GM12891 (cell line): ENCODE measurements at regions not wholly inside any gene's neighbourhood (a gene's known extent, or its start where the extent isn't known, plus 50 kb on each side); places are given as distances from the start of the nearest gene placed in this dataset.

ENCODE experiments used
- DNase-seq: peaks from one replicate; pipeline ENCODE4 v3.0.0; 2011; ENCODE audit warnings: low spot score; ENCODE audit not compliant: insufficient read length
- FAIRE-seq: peaks from 2 replicates; lab custom pipeline; 2011; peaks lifted over from hg19 to GRCh38; lab: Jason Lieb, UNC
- PAX5 ChIP-seq: IDR thresholded peaks from 2 replicates; pipeline ENCODE4 v1.6.1; 2011; ENCODE audit warnings: low read length, moderate library complexity, mild to moderate bottlenecking; ENCODE audit not compliant: insufficient read depth, severe bottlenecking
- POLR2A ChIP-seq: IDR thresholded peaks from 2 replicates; pipeline ENCODE4 v1.6.1; 2011; ENCODE audit warnings: low read depth, low read length, control low read depth
- POLR2AphosphoS5 ChIP-seq: IDR thresholded peaks from 2 replicates; pipeline ENCODE4 v1.6.1; 2011; ENCODE audit warnings: low read depth, low read length, control low read depth
- POU2F2 ChIP-seq: IDR thresholded peaks from 2 replicates; pipeline ENCODE4 v1.6.1; 2011; ENCODE audit warnings: low read depth, mild to moderate bottlenecking, control low read depth, low read length, moderate library complexity
- SPI1 ChIP-seq: IDR thresholded peaks from 2 replicates; pipeline ENCODE4 v1.6.1; 2011; ENCODE audit warnings: low read depth, low read length, control low read depth
- TAF1 ChIP-seq: IDR thresholded peaks from 2 replicates; pipeline ENCODE4 v1.6.1; 2011; ENCODE audit warnings: low read depth, low read length, control low read depth

- TF ChIP-seq TAF1 (no peak), SPI1 (no peak), POU2F2 (no peak), POLR2AphosphoS5 (no peak), PAX5 (no peak), POLR2A (no peak)
- DNase-seq (no peak), FAIRE-seq (peak; percentile 31)
Measured at GRCh38 chr1:101511202-101511891, 274.5 kb downstream of the S1PR1 start.

GRCh38 chr1:101520302-101520701, 283.5 kb downstream of the S1PR1 start:
- TF ChIP-seq POLR2A (no peak), POU2F2 (no peak), TAF1 (no peak)
- FAIRE-seq: peak; percentile 78
- DNase-seq: no peak

- DNase-seq: no peak
- peak; percentile 71 for FAIRE-seq
Measured at GRCh38 chr1:101522486-101522885, 285.7 kb downstream of the S1PR1 start.

GRCh38 chr1:101526813-101527212, 290.0 kb downstream of the S1PR1 start:
- no peak for DNase-seq
- TF ChIP-seq POLR2A: no peak
- no peak for TF ChIP-seq POU2F2
- no peak for TF ChIP-seq TAF1
- peak; percentile 57 for FAIRE-seq

More at GRCh38 chr1:101522486-101522885, 285.7 kb downstream of the S1PR1 start:
- TF ChIP-seq POLR2A (no peak), TAF1 (no peak), POU2F2 (no peak), PAX5 (no peak), POLR2AphosphoS5 (no peak)

- TF ChIP-seq POLR2AphosphoS5 (no peak), TAF1 (no peak), POU2F2 (no peak), PAX5 (no peak), POLR2A (no peak), SPI1 (no peak)
- DNase-seq: no peak
- no peak for FAIRE-seq
Measured at GRCh38 chr1:101532377-101532776, 295.6 kb downstream of the S1PR1 start.

GRCh38 chr1:101540161-101540560, 303.3 kb downstream of the S1PR1 start:
- FAIRE-seq (no peak), DNase-seq (no peak)
- TF ChIP-seq POU2F2 (no peak), SPI1 (no peak), POLR2A (no peak), POLR2AphosphoS5 (no peak), PAX5 (no peak), TAF1 (no peak)

GRCh38 chr1:101546885-101547284, 310.1 kb downstream of the S1PR1 start:
- no peak for FAIRE-seq
- DNase-seq: no peak
- TF ChIP-seq POLR2AphosphoS5 (no peak), TAF1 (no peak), PAX5 (no peak)

GRCh38 chr1:101547357-101547756, 310.5 kb downstream of the S1PR1 start:
- DNase-seq (no peak), FAIRE-seq (no peak)
- no peak for TF ChIP-seq TAF1
- TF ChIP-seq SPI1: no peak
- TF ChIP-seq POLR2A: no peak

GRCh38 chr1:101548376-101548775, 311.6 kb downstream of the S1PR1 start:
- DNase-seq: no peak
- TF ChIP-seq POU2F2: no peak
- no peak for TF ChIP-seq PAX5
- no peak for TF ChIP-seq POLR2AphosphoS5
- TF ChIP-seq POLR2A: no peak
- no peak for FAIRE-seq

GRCh38 chr1:101550581-101550980, 313.8 kb downstream of the S1PR1 start:
- no peak for FAIRE-seq
- TF ChIP-seq POLR2A (no peak), POU2F2 (no peak), POLR2AphosphoS5 (no peak), SPI1 (no peak), TAF1 (no peak), PAX5 (no peak)

GRCh38 chr1:101566883-101567538, 330.2 kb downstream of the S1PR1 start:
- DNase-seq (no peak), FAIRE-seq (no peak)
- no peak for TF ChIP-seq TAF1
- no peak for TF ChIP-seq SPI1
- TF ChIP-seq POLR2AphosphoS5: no peak
- TF ChIP-seq POLR2A: no peak
- TF ChIP-seq POU2F2: no peak
- TF ChIP-seq PAX5: no peak

More at GRCh38 chr1:101550581-101550980, 313.8 kb downstream of the S1PR1 start:
- DNase-seq: no peak
